ENCODE measurements at regions not wholly inside any gene's neighbourhood (a gene's known extent, or its start where the extent isn't known, plus 50 kb on each side); places are given as distances from the start of the nearest gene placed in this dataset.

GRCh38 chrX:23503835-23504539, 163.3 kb upstream of the PRDX4 start:
- Histone ChIP-seq H3K9me3 (replicated peaks) (no peaks in the 10 kb centered on the region), H3K4me1 (no peaks in the 10 kb centered on the region), H3K27me3 (ENCODE audit: low read depth) (no peaks in the 10 kb centered on the region), H3K4me3 (no peak overlapping the region), H3K36me3 (no peaks in the 10 kb centered on the region), H3K27ac (replicated peaks) (peak overlapping the region; percentile 57)
- DNase-seq, result peak; percentile 68
- no peak for TF ChIP-seq CTCF (IDR thresholded peaks at IDR 0.05; ENCODE audit: borderline replicate concordance)
- intact Hi-C loops (cut with micrococcal nuclease), result no loop called here

- no peak for DNase-seq
- H3K36me3 ChIP-seq, result no peaks in the 10 kb centered on the region
- no peak overlapping the region for H3K4me3 ChIP-seq
- H3K27ac ChIP-seq (replicated peaks), result peak overlapping the region; percentile 57
- H3K4me1 ChIP-seq, result no peaks in the 10 kb centered on the region
- no peaks in the 10 kb centered on the region for H3K27me3 ChIP-seq (ENCODE audit: low read depth)
- no peaks in the 10 kb centered on the region for H3K9me3 ChIP-seq (replicated peaks)
- intact Hi-C loops (cut with micrococcal nuclease), result no loop called here
- no peak for TF ChIP-seq CTCF (IDR thresholded peaks at IDR 0.05; ENCODE audit: borderline replicate concordance)
Observed at GRCh38 chrX:23504540-23504884, 162.8 kb upstream of the PRDX4 start.

- Histone ChIP-seq H3K36me3 (no peaks in the 10 kb centered on the region), H3K9me3 (replicated peaks) (no peaks in the 10 kb centered on the region), H3K27ac (replicated peaks) (peak overlapping the region; percentile 57), H3K27me3 (ENCODE audit: low read depth) (no peaks in the 10 kb centered on the region), H3K4me3 (no peak overlapping the region), H3K4me1 (no peaks in the 10 kb centered on the region)
- intact Hi-C loops (cut with micrococcal nuclease), result no loop called here
- DNase-seq, result no peak
- no peak for TF ChIP-seq CTCF (IDR thresholded peaks at IDR 0.05; ENCODE audit: borderline replicate concordance)
Observed at GRCh38 chrX:23504895-23505294, 162.4 kb upstream of the PRDX4 start.

GRCh38 chrX:23505531-23506303, 161.6 kb upstream of the PRDX4 start:
- intact Hi-C loops (cut with micrococcal nuclease), result no loop called here
- no peak overlapping the region for H3K4me3 ChIP-seq
- peak overlapping the region; percentile 36 for H3K27ac ChIP-seq (replicated peaks)
- H3K27me3 ChIP-seq (ENCODE audit: low read depth), result no peaks in the 10 kb centered on the region
- H3K4me1 ChIP-seq, result no peaks in the 10 kb centered on the region
- TF ChIP-seq CTCF (IDR thresholded peaks at IDR 0.05; ENCODE audit: borderline replicate concordance), result no peak
- no peak for DNase-seq
- no peaks in the 10 kb centered on the region for H3K9me3 ChIP-seq (replicated peaks)
- no peaks in the 10 kb centered on the region for H3K36me3 ChIP-seq

- Histone ChIP-seq H3K36me3 (no peaks in the 10 kb centered on the region), H3K27me3 (ENCODE audit: low read depth) (no peaks in the 10 kb centered on the region), H3K27ac (replicated peaks) (no peak overlapping the region), H3K4me1 (no peaks in the 10 kb centered on the region), H3K9me3 (replicated peaks) (no peaks in the 10 kb centered on the region), H3K4me3 (no peak overlapping the region)
- DNase-seq, result no peak
- no peak for TF ChIP-seq CTCF (IDR thresholded peaks at IDR 0.05; ENCODE audit: borderline replicate concordance)
- intact Hi-C loops (cut with micrococcal nuclease), result no loop called here
Observed at GRCh38 chrX:23509256-23509655, 158.0 kb upstream of the PRDX4 start.

All from left ventricle myocardium inferior (tissue), 1 donor.